ENCODE measurements at regions not wholly inside any gene's neighbourhood (a gene's known extent, or its start where the extent isn't known, plus 50 kb on each side); places are given as distances from the start of the nearest gene placed in this dataset.
A peak's percentile ranks its signal among the peaks of the same experiment; 100 is the strongest.

GRCh38 chr17:79666111-79666510 is 55.3 kb upstream of the RBFOX3 start:
- intact Hi-C loops (cut with DNase I): no loop called here
- 74 to 79% (median 76%) methylated on average over 7 of the region's 7 CpGs for WGBS, 4 donors

GRCh38 chr17:79664930-79665737 is 54.3 kb upstream of the RBFOX3 start:
- Histone ChIP-seq H3K27me3 (peaks cover 0 to 23% (median 0%) of the 10 kb centered on the region in 9 donors), H3K27ac (peak overlapping the region in 2 of 12 donors; percentile 7 to 81), H3K9me3 (peaks cover 0 to 13% (median 2%) of the 10 kb centered on the region in 12 donors), H3K36me3 (no peaks in the 10 kb centered on the region), H3K4me1 (peaks cover 0 to 10% (median 3%) of the 10 kb centered on the region in 12 donors), H3K4me3 (no peak overlapping the region)
- TF ChIP-seq POLR2A (IDR thresholded peaks at IDR 0.05) (no peak), CTCF (IDR thresholded peaks at IDR 0.05) (no peak)
- ATAC-seq (peak; percentile 63 to 94 (median 91)), DNase-seq (peak; percentile 55 to 89 (median 75))
- 13 to 29% (median 15%) methylated on average over 22 of the region's 22 CpGs for WGBS, 4 donors
- intact Hi-C loops (cut with DNase I): no loop called here

More at GRCh38 chr17:79666111-79666510, 55.3 kb upstream of the RBFOX3 start:
- Histone ChIP-seq H3K36me3 (no peaks in the 10 kb centered on the region), H3K27me3 (peaks cover 0 to 32% (median 0%) of the 10 kb centered on the region in 9 donors), H3K4me3 (no peak overlapping the region), H3K9me3 (peaks cover 0 to 13% (median 2%) of the 10 kb centered on the region in 12 donors), H3K4me1 (peaks cover 0 to 10% (median 3%) of the 10 kb centered on the region in 12 donors), H3K27ac (peak overlapping the region in 1 of 12 donors; percentile 81)
- no peak for DNase-seq
- no peak for ATAC-seq
- TF ChIP-seq POLR2A (IDR thresholded peaks at IDR 0.05) (no peak), CTCF (IDR thresholded peaks at IDR 0.05) (no peak)

- Histone ChIP-seq H3K27ac (peak overlapping the region in 1 of 12 donors; percentile 37), H3K4me1 (peaks cover 0 to 10% (median 3%) of the 10 kb centered on the region in 12 donors), H3K27me3 (peaks cover 0 to 21% (median 0%) of the 10 kb centered on the region in 9 donors), H3K4me3 (no peak overlapping the region), H3K9me3 (peaks cover 0 to 13% (median 2%) of the 10 kb centered on the region in 12 donors), H3K36me3 (no peaks in the 10 kb centered on the region)
- intact Hi-C loops (cut with DNase I): no loop called here
- TF ChIP-seq CTCF (IDR thresholded peaks at IDR 0.05) (no peak), POLR2A (IDR thresholded peaks at IDR 0.05) (no peak)
- DNase-seq (no peak), ATAC-seq (no peak)
These were observed 50.6 kb upstream of the RBFOX3 start for GRCh38 chr17:79661292-79662041.

Data from heart left ventricle (tissue), 16 donors.